Endothelial cell of umbilical vein (primary cell): ENCODE measurements at regions not wholly inside any gene's neighbourhood (a gene's known extent, or its start where the extent isn't known, plus 50 kb on each side); places are given as distances from the start of the nearest gene placed in this dataset.

ENCODE experiments used
- BruUV-seq: library from RNA; stranded (reverse); fragments of 400-500 nt; replicated peaks from 2 replicates; lab custom pipeline; 2021; lab: Mats Ljungman, UMichigan
- CTCF ChIA-PET: fragments of 300-600, 350-600 bp; sonication (Branson Sonifier 250); formaldehyde crosslinking; loops from one replicate; lab custom pipeline; 2021; ENCODE audit warnings: antibody characterized with exemption, inconsistent platforms; lab: Charles Lee
- POLR2A ChIA-PET: fragments of 300-600, 350-600 bp; sonication (Branson Sonifier 250); formaldehyde crosslinking; loops from one replicate; lab custom pipeline; 2021; ENCODE audit warnings: antibody characterized with exemption, inconsistent platforms; lab: Charles Lee
- DNase-seq: peaks from one replicate; pipeline ENCODE4 v3.0.0-alpha.2; 2011; ENCODE audit warnings: low read depth, low spot score
- FAIRE-seq: peaks from 2 replicates; lab custom pipeline; 2011; peaks lifted over from hg19 to GRCh38; lab: Jason Lieb, UNC
- H2AFZ ChIP-seq: 2 replicates; pipeline ENCODE4 v1.6.0; 2012; ENCODE audit warnings: low read depth, low read length, control low read depth, inconsistent platforms
- H3K27ac ChIP-seq: 2 replicates; pipeline ENCODE4 v1.5.1; 2011; ENCODE audit warnings: low read depth, mild to moderate bottlenecking, control low read depth, low read length, moderate library complexity; ENCODE audit not compliant: insufficient read depth
- H3K27me3 ChIP-seq, 2 experiments: 2 replicates each; pipeline versions ENCODE4 v1.6.0 to v1.6.1; 2011; ENCODE audit warnings: low read length in 2 of 2, mixed read lengths in 1 of 2; ENCODE audit not compliant: control insufficient read depth in 2 of 2, insufficient read depth in 2 of 2
- H3K36me3 ChIP-seq, 2 experiments: 2 replicates in 1 of 2; 3 replicates in 1 of 2; pipeline ENCODE4 v1.5.1; 2011; ENCODE audit warnings: low read length in 2 of 2, mild to moderate bottlenecking in 1 of 2, moderate library complexity in 1 of 2; ENCODE audit not compliant: control insufficient read depth in 2 of 2, insufficient read depth in 2 of 2; ENCODE audit errors: extremely low read depth in 1 of 2
- H3K4me1 ChIP-seq: 3 replicates; pipeline ENCODE4 v1.5.1; 2011; ENCODE audit warnings: mild to moderate bottlenecking, low read length; ENCODE audit not compliant: control insufficient read depth, insufficient read depth; ENCODE audit errors: extremely low read depth
- H3K4me2 ChIP-seq: 2 replicates; pipeline ENCODE4 v1.6.1; 2011; ENCODE audit warnings: low read length, control low read depth, mixed read lengths; ENCODE audit not compliant: insufficient read depth
- H3K4me3 ChIP-seq, 3 experiments: fragments of 200-600 bp in 1 of 3; sonication (generic), shearing (Covaris generic) in 1 of 3; replicated peaks in 1 of 3; 2 replicates each; pipeline ENCODE4 v1.5.1; 2011 to 2016; ENCODE audit warnings: control low read depth in 3 of 3, low read length in 3 of 3, mild to moderate bottlenecking in 2 of 3, inconsistent platforms in 1 of 3, low read depth in 1 of 3, moderate library complexity in 1 of 3; ENCODE audit not compliant: insufficient read depth in 1 of 3
- H3K79me2 ChIP-seq: 2 replicates; pipeline ENCODE4 v1.6.0; 2012; ENCODE audit warnings: low read length, inconsistent platforms; ENCODE audit not compliant: control insufficient read depth, insufficient read depth
- H3K9ac ChIP-seq: replicated peaks from 2 replicates; pipeline ENCODE3; 2011; ENCODE audit warnings: low read length, control low read depth; ENCODE audit not compliant: insufficient read depth; ENCODE audit errors: extremely low read depth
- H3K9me1 ChIP-seq: replicated peaks from 3 replicates; pipeline ENCODE4 v1.6.0; 2011; ENCODE audit warnings: mild to moderate bottlenecking, low read length; ENCODE audit not compliant: control insufficient read depth, insufficient read depth; ENCODE audit errors: extremely low read depth
- H3K9me3 ChIP-seq: replicated peaks from 2 replicates; pipeline ENCODE4 v1.5.1; 2012; ENCODE audit warnings: low read length, inconsistent platforms; ENCODE audit not compliant: control insufficient read depth, insufficient read depth
- H4K20me1 ChIP-seq: replicated peaks from 2 replicates; pipeline ENCODE3; 2011; ENCODE audit warnings: mild to moderate bottlenecking, low read length; ENCODE audit not compliant: control insufficient read depth, insufficient read depth; ENCODE audit errors: extremely low read depth
- CTCF ChIP-seq, 2 donors: IDR thresholded peaks; 1 replicate in 1 of 2; 2 replicates in 1 of 2; pipeline ENCODE4 v1.5.1; 2011; ENCODE audit warnings: low read length in 2 of 2, mild to moderate bottlenecking in 2 of 2, moderate library complexity in 2 of 2, control low read depth in 1 of 2, inconsistent platforms in 1 of 2, low read depth in 1 of 2; ENCODE audit not compliant: insufficient read depth in 1 of 2; ENCODE audit errors: extremely low read depth in 1 of 2
- EZH2 ChIP-seq: IDR thresholded peaks from 2 replicates; pipeline ENCODE4 v1.6.1; 2012; ENCODE audit warnings: borderline replicate concordance, low read depth, mild to moderate bottlenecking, moderate library complexity, low read length, inconsistent platforms; ENCODE audit not compliant: severe bottlenecking
- FOS ChIP-seq: IDR thresholded peaks from 2 replicates; pipeline ENCODE4 v1.6.1; 2011; ENCODE audit warnings: mild to moderate bottlenecking, low read length, moderate library complexity, borderline replicate concordance; ENCODE audit not compliant: insufficient read depth
- GATA2 ChIP-seq: IDR thresholded peaks from 2 replicates; pipeline ENCODE4 v1.7.0; 2011; ENCODE audit warnings: low read depth, mild to moderate bottlenecking, moderate library complexity, mixed read lengths, low read length; ENCODE audit not compliant: insufficient read length, insufficient read depth
- JUN ChIP-seq: IDR thresholded peaks from 2 replicates; pipeline ENCODE4 v1.6.1; 2011; ENCODE audit warnings: borderline replicate concordance, low read depth; ENCODE audit not compliant: insufficient read length, insufficient read depth
- MAX ChIP-seq: IDR thresholded peaks from 2 replicates; pipeline ENCODE4 v1.6.1; 2011; ENCODE audit not compliant: insufficient read depth, insufficient read length
- MYC ChIP-seq: IDR thresholded peaks from one replicate; pipeline ENCODE4 v1.6.1; 2011; ENCODE audit warnings: mild to moderate bottlenecking, low read depth, low read length
- POLR2A ChIP-seq: IDR thresholded peaks from 2 replicates; pipeline ENCODE4 v1.6.1; 2012; ENCODE audit warnings: low read depth, mild to moderate bottlenecking, control low read depth, low read length
- POLR2AphosphoS5 ChIP-seq: IDR thresholded peaks from 2 replicates; pipeline ENCODE4 v1.6.1; 2012; ENCODE audit warnings: low read depth, mild to moderate bottlenecking, control low read depth, low read length, moderate library complexity; ENCODE audit not compliant: insufficient read depth
- dilution Hi-C: fragments of 300-500 bp; cut with MboI; formaldehyde crosslinking; loops from one replicate; pipeline ENCODE4 v1.15.0; 2019; ENCODE audit warnings: low sequenced_read_pairs; ENCODE audit not compliant: extremely low pct_ligation_motif_present
- intact Hi-C: fragments of 100-400 bp; cut with micrococcal nuclease; formaldehyde crosslinking; loops from one replicate; pipeline ENCODE4 v1.10.0; 2022

DNA sequence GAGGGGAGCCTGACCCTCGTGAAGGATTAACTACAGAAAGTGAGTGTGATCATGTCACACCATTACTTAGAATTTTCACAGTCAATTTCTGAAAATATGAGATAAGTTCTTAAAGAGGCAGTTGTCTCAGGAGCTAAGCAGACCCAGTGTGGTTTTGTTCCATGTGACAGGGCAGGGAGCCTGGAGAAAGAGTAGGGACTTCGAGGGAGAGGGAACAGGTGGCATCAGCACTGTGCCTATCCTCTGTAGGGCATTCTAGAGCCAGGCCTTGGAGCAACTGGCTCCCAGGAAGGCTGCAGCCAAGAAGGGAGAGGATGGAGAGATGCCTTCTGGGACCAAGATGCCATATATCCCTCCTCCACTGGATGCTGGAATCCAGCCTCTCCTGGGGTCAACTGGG, 183.0 kb downstream of the TSHZ3 start:
- ChIA-PET POLR2A (no interaction called here), CTCF (no interaction called here)
- H3K9me1 ChIP-seq = no peaks in the 10 kb centered on the region
- H3K4me3 ChIP-seq = no peak overlapping the region
- peaks cover 2% of the 10 kb centered on the region for H3K9me3 ChIP-seq
- dilution Hi-C loops = no loop called here
- H3K27ac ChIP-seq = no peak overlapping the region
- FAIRE-seq (no peak), DNase-seq (no peak)
- intact Hi-C loops = no loop called here
- no peaks in the 10 kb centered on the region for H4K20me1 ChIP-seq
- BruUV-seq = no TSS peak
- no peaks in the 10 kb centered on the region for H3K27me3 ChIP-seq
- no peak overlapping the region for H3K9ac ChIP-seq
- H3K4me1 ChIP-seq = no peaks in the 10 kb centered on the region
- TF ChIP-seq FOS = no peak
- no peaks in the 10 kb centered on the region for H3K79me2 ChIP-seq
- no peaks in the 10 kb centered on the region for H3K36me3 ChIP-seq
- no peak overlapping the region for H3K4me2 ChIP-seq
- H2AFZ ChIP-seq = no peak overlapping the region

GRCh38 chr19:31164791-31165251, 184.4 kb downstream of the TSHZ3 start:
- no peaks in the 10 kb centered on the region for H4K20me1 ChIP-seq
- TF ChIP-seq CTCF (IDR thresholded peaks at IDR 0.05; ENCODE audit: extremely low read depth in 1 of 2, insufficient read depth in 1 of 2, low read depth in 1 of 2, low read length in 2 of 2) (no peak), MAX (no peak), JUN (no peak), POLR2AphosphoS5 (no peak), MYC (no peak), FOS (no peak), EZH2 (no peak), POLR2A (no peak), GATA2 (no peak)
- dilution Hi-C loops (no loop called here), intact Hi-C loops (no loop called here)
- no peaks in the 10 kb centered on the region for H3K36me3 ChIP-seq
- H3K4me1 ChIP-seq = no peaks in the 10 kb centered on the region
- no peak overlapping the region for H3K4me2 ChIP-seq
- H3K9me1 ChIP-seq = no peaks in the 10 kb centered on the region
- H3K27me3 ChIP-seq = no peaks in the 10 kb centered on the region
- no TSS peak for BruUV-seq
- H3K9me3 ChIP-seq = peaks cover 2% of the 10 kb centered on the region
- H3K4me3 ChIP-seq = no peak overlapping the region
- DNase-seq = no peak
- POLR2A ChIA-PET = no interaction called here
- CTCF ChIA-PET = no interaction called here
- H2AFZ ChIP-seq = no peak overlapping the region
- FAIRE-seq = no peak
- no peak overlapping the region for H3K27ac ChIP-seq
- no peaks in the 10 kb centered on the region for H3K79me2 ChIP-seq
- no peak overlapping the region for H3K9ac ChIP-seq
